ENCODE measurements at regions not wholly inside any gene's neighbourhood (a gene's known extent, or its start where the extent isn't known, plus 50 kb on each side); places are given as distances from the start of the nearest gene placed in this dataset.

DNA sequence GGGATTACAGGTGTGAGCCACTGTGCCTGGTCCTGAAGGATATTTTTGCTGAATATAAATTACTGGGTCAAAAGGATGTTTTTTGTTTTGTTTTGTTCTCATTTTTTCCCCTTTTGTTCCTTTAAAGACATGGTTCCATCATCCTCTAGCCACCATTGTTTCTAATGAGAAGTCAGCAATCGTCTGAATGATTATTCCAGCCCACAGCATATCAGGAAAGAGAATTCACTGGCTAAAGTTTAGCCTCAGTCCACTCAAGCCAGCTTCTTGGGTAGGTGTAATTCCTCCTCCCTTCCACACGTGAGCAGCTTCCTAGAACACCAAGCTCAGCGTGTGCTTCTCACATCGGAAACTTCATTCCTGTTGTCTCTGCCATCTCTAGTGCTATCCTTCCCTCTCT lies 112.8 kb upstream of the INSIG1 start:
- intact Hi-C loops (cut with DNase I), result no loop called here
- TF ChIP-seq, protein P1, sequence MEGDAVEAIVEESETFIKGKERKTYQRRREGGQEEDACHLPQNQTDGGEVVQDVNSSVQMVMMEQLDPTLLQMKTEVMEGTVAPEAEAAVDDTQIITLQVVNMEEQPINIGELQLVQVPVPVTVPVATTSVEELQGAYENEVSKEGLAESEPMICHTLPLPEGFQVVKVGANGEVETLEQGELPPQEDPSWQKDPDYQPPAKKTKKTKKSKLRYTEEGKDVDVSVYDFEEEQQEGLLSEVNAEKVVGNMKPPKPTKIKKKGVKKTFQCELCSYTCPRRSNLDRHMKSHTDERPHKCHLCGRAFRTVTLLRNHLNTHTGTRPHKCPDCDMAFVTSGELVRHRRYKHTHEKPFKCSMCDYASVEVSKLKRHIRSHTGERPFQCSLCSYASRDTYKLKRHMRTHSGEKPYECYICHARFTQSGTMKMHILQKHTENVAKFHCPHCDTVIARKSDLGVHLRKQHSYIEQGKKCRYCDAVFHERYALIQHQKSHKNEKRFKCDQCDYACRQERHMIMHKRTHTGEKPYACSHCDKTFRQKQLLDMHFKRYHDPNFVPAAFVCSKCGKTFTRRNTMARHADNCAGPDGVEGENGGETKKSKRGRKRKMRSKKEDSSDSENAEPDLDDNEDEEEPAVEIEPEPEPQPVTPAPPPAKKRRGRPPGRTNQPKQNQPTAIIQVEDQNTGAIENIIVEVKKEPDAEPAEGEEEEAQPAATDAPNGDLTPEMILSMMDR (IDR thresholded peaks at IDR 0.05), result no peak
- TF ChIP-seq POLR2A (IDR thresholded peaks at IDR 0.05), result no peak
- Histone ChIP-seq H3K9me3 (peaks cover 0 to 48% (median 18%) of the 10 kb centered on the region in 3 donors), H3K4me1 (no peaks in the 10 kb centered on the region), H3K27me3 (peaks cover 0 to 19% (median 0%) of the 10 kb centered on the region in 4 donors), H3K36me3 (no peaks in the 10 kb centered on the region), H3K27ac (no peak overlapping the region), H3K4me3 (no peak overlapping the region)
- no peak for DNase-seq
- 61 to 65% methylated on average over 4 of the region's 4 CpGs for WGBS, 2 donors

DNA sequence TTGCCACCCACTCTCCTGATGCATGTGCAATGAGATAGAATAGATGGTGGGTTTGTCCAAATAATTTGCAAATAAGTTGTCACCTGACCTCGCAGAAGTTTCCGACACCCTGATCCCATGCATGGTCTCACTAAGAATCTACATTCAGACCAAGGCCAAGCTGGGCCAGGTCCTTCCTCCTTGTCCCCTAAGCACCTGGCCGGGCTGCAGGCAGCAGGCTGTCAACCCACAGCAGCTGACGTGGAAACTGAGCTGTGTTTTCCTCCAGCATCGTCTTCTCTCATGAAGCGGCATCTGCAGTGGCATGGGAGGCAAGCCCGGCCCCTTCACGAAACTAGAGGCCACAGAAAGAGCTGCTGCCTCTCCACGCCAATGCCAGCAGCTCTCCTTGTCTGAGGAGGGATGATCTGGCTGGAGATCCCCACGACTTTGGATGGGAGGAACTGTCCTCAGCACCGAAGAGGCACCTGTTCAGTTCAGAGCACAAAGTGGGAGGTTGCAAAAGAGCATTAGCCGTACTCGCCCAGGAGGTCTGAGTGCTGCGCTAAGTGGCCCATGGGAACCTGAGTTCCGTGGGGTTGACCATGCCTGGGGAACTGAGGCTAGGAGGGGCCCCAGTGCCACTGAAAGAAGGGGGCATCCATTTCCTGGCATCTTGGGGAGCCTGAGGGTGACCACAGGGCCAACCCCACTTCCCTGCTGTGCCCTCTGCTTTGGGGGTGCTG lies 110.5 kb upstream of the INSIG1 start:
- Histone ChIP-seq H3K9me3 (peaks cover 0 to 48% (median 18%) of the 10 kb centered on the region in 3 donors), H3K36me3 (no peaks in the 10 kb centered on the region), H3K27me3 (peaks cover 0 to 42% (median 0%) of the 10 kb centered on the region in 4 donors), H3K4me1 (peaks cover 0 to 7% (median 0%) of the 10 kb centered on the region in 3 donors), H3K4me3 (no peak overlapping the region), H3K27ac (no peak overlapping the region)
- DNase-seq, result no peak
- intact Hi-C loops (cut with DNase I), result no loop called here
- TF ChIP-seq, protein P1 (IDR thresholded peaks at IDR 0.05), result no peak
- TF ChIP-seq POLR2A (IDR thresholded peaks at IDR 0.05), result no peak
- WGBS, 2 donors, result 84 to 100% methylated on average over 5 to 6 of the region's 15 CpGs

DNA sequence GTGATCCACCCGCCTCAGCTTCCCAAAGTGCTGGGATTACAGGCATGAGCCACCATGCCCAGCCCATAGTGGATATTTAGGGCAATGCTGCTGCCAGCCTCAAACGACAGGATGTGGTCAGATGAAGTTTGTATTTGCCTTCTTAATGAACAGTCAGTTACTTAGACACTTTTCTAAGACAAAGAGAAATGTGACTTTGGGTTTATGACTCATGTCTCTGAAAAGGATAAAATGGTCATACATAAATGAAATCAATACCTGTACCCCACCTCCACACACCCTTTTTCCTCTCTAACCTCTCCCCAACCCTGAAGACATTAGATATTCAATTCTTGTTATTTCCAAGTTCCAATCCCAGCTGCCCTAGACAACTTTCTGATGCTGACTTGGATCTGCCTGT lies 109.3 kb upstream of the INSIG1 start:
- no peak overlapping the region for H3K4me3 ChIP-seq
- intact Hi-C loops (cut with DNase I), result no loop called here
- no peak for DNase-seq
- 58 to 83% methylated on average over 1 of the region's 2 CpGs for WGBS, 2 donors
- H3K27me3 ChIP-seq, result peaks cover 0 to 53% (median 0%) of the 10 kb centered on the region in 4 donors
- peaks cover 0 to 40% (median 18%) of the 10 kb centered on the region in 3 donors for H3K9me3 ChIP-seq
- no peak overlapping the region for H3K27ac ChIP-seq
- peaks cover 0 to 7% (median 0%) of the 10 kb centered on the region in 3 donors for H3K4me1 ChIP-seq
- no peak for TF ChIP-seq POLR2A (IDR thresholded peaks at IDR 0.05)
- TF ChIP-seq, protein P1 (IDR thresholded peaks at IDR 0.05), result no peak
- H3K36me3 ChIP-seq, result no peaks in the 10 kb centered on the region

DNA sequence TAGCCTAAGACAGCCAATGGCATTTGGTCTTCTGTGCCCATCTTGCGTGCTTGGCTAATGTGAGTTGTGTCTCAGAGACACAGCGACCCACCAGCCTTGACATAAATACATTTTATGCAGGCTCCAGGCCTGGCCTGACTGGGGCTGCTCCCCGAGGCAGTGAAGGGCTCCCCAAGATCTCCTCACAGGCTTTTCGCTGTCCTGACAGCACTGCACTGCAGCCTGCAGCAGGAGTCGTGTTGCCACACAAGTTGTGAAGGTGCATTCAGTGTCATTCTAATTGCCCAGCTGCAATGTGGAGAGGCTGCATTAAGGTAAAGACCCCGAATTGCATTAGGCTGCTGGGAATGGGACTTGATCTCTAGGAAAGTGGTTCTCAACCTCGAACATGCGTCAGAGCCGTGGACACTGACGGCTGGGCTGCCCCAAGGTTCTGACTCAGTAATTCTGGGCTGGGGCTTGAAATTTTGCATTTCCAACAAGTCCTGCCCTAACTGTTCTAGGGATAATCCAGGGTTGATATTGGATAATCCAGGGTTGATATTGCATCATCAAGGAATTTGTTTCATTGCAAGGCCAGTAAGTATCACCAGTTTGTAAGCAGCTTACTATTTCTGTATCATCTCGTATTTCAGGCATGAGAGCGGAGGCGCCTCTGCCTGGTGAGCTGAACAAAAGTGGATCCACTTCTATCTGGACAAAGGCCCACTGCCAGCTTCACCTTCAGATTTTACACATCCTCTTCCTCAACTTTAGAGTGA lies 108.7 kb upstream of the INSIG1 start:
- peaks cover 0 to 7% (median 0%) of the 10 kb centered on the region in 3 donors for H3K4me1 ChIP-seq
- DNase-seq, result no peak
- no peaks in the 10 kb centered on the region for H3K36me3 ChIP-seq
- 67 to 81% methylated on average over 8 of the region's 13 CpGs for WGBS, 2 donors
- intact Hi-C loops (cut with DNase I), result no loop called here
- no peak for TF ChIP-seq POLR2A (IDR thresholded peaks at IDR 0.05)
- no peak overlapping the region for H3K27ac ChIP-seq
- no peak overlapping the region for H3K4me3 ChIP-seq
- H3K9me3 ChIP-seq, result peaks cover 0 to 34% (median 18%) of the 10 kb centered on the region in 3 donors
- peaks cover 0 to 60% (median 0%) of the 10 kb centered on the region in 4 donors for H3K27me3 ChIP-seq

DNA sequence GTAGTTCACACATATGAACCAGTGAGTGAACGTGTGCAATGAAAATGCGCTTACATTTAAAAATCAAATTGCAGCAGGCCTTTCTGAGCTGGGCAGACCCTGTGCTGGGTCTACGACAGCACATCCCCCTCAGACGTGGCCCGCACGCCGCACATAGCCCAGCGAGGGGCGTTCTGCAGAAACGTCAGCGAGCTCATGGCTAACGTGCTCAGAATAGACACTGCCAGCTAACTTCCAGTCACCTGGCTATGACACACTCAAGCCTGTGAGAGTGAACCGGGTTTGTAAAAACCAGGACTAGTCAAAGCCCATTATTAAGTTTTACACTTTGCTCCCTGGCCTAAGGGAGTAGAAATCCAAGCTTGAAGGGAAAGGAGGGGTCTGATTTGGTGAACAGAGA lies 108.1 kb upstream of the INSIG1 start:
- H3K27ac ChIP-seq, result no peak overlapping the region
- H3K9me3 ChIP-seq, result peaks cover 0 to 28% (median 16%) of the 10 kb centered on the region in 3 donors
- intact Hi-C loops (cut with DNase I), result no loop called here
- H3K4me1 ChIP-seq, result peaks cover 0 to 7% (median 0%) of the 10 kb centered on the region in 3 donors
- 75 to 80% methylated on average over 7 to 13 of the region's 13 CpGs for WGBS, 2 donors
- no peaks in the 10 kb centered on the region for H3K36me3 ChIP-seq
- H3K27me3 ChIP-seq, result peaks cover 0 to 66% (median 0%) of the 10 kb centered on the region in 4 donors
- no peak for DNase-seq
- H3K4me3 ChIP-seq, result no peak overlapping the region
- TF ChIP-seq, protein P1 (IDR thresholded peaks at IDR 0.05), result no peak
- TF ChIP-seq POLR2A (IDR thresholded peaks at IDR 0.05), result no peak

All from esophagus squamous epithelium (tissue), 5 donors.